ENCODE measurements at regions not wholly inside any gene's neighbourhood (a gene's known extent, or its start where the extent isn't known, plus 50 kb on each side); places are given as distances from the start of the nearest gene placed in this dataset.

- no peak overlapping the region for H3K18ac ChIP-seq (ENCODE audit: low read length)
- H3K9me3 ChIP-seq (ENCODE audit: insufficient read depth, low read depth, low read length) = no peaks in the 10 kb centered on the region
- H2BK5ac ChIP-seq (ENCODE audit: low read depth, low read length, poor library complexity) = no peak overlapping the region
- no peak overlapping the region for H2AFZ ChIP-seq (ENCODE audit: insufficient read depth, low read length, poor library complexity)
- no peak overlapping the region for H2BK12ac ChIP-seq (ENCODE audit: low read length)
- no peak overlapping the region for H2AK5ac ChIP-seq (ENCODE audit: low read length)
- H3K36me3 ChIP-seq (ENCODE audit: control insufficient read depth in 1 of 2, insufficient read depth in 2 of 2, low read length in 2 of 2) = no peaks in the 10 kb centered on the region
- H3K4ac ChIP-seq (ENCODE audit: low read depth, low read length) = no peak overlapping the region
- no peaks in the 10 kb centered on the region for H3K27me3 ChIP-seq (ENCODE audit: insufficient read depth, low read length)
- H2BK120ac ChIP-seq (ENCODE audit: insufficient read depth, low read length, poor library complexity) = no peak overlapping the region
- H3K4me2 ChIP-seq (ENCODE audit: low read length) = no peak overlapping the region
- no peak overlapping the region for H3K9ac ChIP-seq (ENCODE audit: low read length)
- no peak overlapping the region for H4K8ac ChIP-seq (ENCODE audit: low read depth, low read length)
- H3K4me3 ChIP-seq (ENCODE audit: low read depth, low read length) = no peak overlapping the region
- no peaks in the 10 kb centered on the region for H3K79me2 ChIP-seq (ENCODE audit: control insufficient read depth, insufficient read depth, low read length, poor library complexity)
- no peak for DNase-seq
- no peak overlapping the region for H4K91ac ChIP-seq (ENCODE audit: low read depth, low read length)
- H3K14ac ChIP-seq (ENCODE audit: low read length) = no peak overlapping the region
- no peaks in the 10 kb centered on the region for H3K4me1 ChIP-seq (ENCODE audit: control insufficient read depth in 1 of 2, insufficient read depth in 2 of 2, low read length in 2 of 2)
- H4K12ac ChIP-seq (ENCODE audit: low read depth, low read length) = no peak overlapping the region
- H3K27ac ChIP-seq (ENCODE audit: low read depth, low read length) = no peak overlapping the region
- no CpG with 5 or more reads among the region's 3 CpGs for WGBS (ENCODE audit: extremely low coverage, insufficient coverage, insufficient read length)
- no peaks in the 10 kb centered on the region for H3K79me1 ChIP-seq (ENCODE audit: low read length)
- H3K23ac ChIP-seq (ENCODE audit: low read length) = no peak overlapping the region
Observed at GRCh38 chr9:120315154-120315553, 264.8 kb downstream of the CDK5RAP2 start.

GRCh38 chr9:120312031-120312430 lies 267.9 kb downstream of the CDK5RAP2 start:
- no peak overlapping the region for H2AK5ac ChIP-seq (ENCODE audit: low read length)
- no peaks in the 10 kb centered on the region for H3K79me2 ChIP-seq (ENCODE audit: control insufficient read depth, insufficient read depth, low read length, poor library complexity)
- no peak overlapping the region for H2BK120ac ChIP-seq (ENCODE audit: insufficient read depth, low read length, poor library complexity)
- no peak overlapping the region for H3K18ac ChIP-seq (ENCODE audit: low read length)
- no peaks in the 10 kb centered on the region for H3K36me3 ChIP-seq (ENCODE audit: control insufficient read depth in 1 of 2, insufficient read depth in 2 of 2, low read length in 2 of 2)
- H3K23ac ChIP-seq (ENCODE audit: low read length) = no peak overlapping the region
- no peak overlapping the region for H3K4ac ChIP-seq (ENCODE audit: low read depth, low read length)
- H3K27me3 ChIP-seq (ENCODE audit: insufficient read depth, low read length) = no peaks in the 10 kb centered on the region
- no peak overlapping the region for H2BK12ac ChIP-seq (ENCODE audit: low read length)
- WGBS (ENCODE audit: extremely low coverage, insufficient coverage, insufficient read length) = no CpG with 5 or more reads among the region's 2 CpGs
- no peak overlapping the region for H2BK5ac ChIP-seq (ENCODE audit: low read depth, low read length, poor library complexity)
- no peak overlapping the region for H4K8ac ChIP-seq (ENCODE audit: low read depth, low read length)
- no peak overlapping the region for H3K9ac ChIP-seq (ENCODE audit: low read length)
- H2AFZ ChIP-seq (ENCODE audit: insufficient read depth, low read length, poor library complexity) = no peak overlapping the region
- H4K91ac ChIP-seq (ENCODE audit: low read depth, low read length) = no peak overlapping the region
- no peak overlapping the region for H3K14ac ChIP-seq (ENCODE audit: low read length)
- no peak for DNase-seq
- H3K27ac ChIP-seq (ENCODE audit: low read depth, low read length) = no peak overlapping the region
- H4K12ac ChIP-seq (ENCODE audit: low read depth, low read length) = no peak overlapping the region
- no peak overlapping the region for H3K4me3 ChIP-seq (ENCODE audit: low read depth, low read length)
- H3K79me1 ChIP-seq (ENCODE audit: low read length) = no peaks in the 10 kb centered on the region
- H3K4me1 ChIP-seq (ENCODE audit: control insufficient read depth in 1 of 2, insufficient read depth in 2 of 2, low read length in 2 of 2) = no peaks in the 10 kb centered on the region
- H3K4me2 ChIP-seq (ENCODE audit: low read length) = no peak overlapping the region
- H3K9me3 ChIP-seq (ENCODE audit: insufficient read depth, low read depth, low read length) = no peaks in the 10 kb centered on the region

- no peak overlapping the region for H3K4me2 ChIP-seq (ENCODE audit: low read length)
- H2BK5ac ChIP-seq (ENCODE audit: low read depth, low read length, poor library complexity) = no peak overlapping the region
- H3K9me3 ChIP-seq (ENCODE audit: insufficient read depth, low read depth, low read length) = peaks cover 3% of the 10 kb centered on the region
- H3K79me2 ChIP-seq (ENCODE audit: control insufficient read depth, insufficient read depth, low read length, poor library complexity) = no peaks in the 10 kb centered on the region
- no peak overlapping the region for H2BK12ac ChIP-seq (ENCODE audit: low read length)
- H3K27ac ChIP-seq (ENCODE audit: low read depth, low read length) = no peak overlapping the region
- H2BK120ac ChIP-seq (ENCODE audit: insufficient read depth, low read length, poor library complexity) = no peak overlapping the region
- no peak overlapping the region for H3K4me3 ChIP-seq (ENCODE audit: low read depth, low read length)
- H3K4ac ChIP-seq (ENCODE audit: low read depth, low read length) = no peak overlapping the region
- H4K12ac ChIP-seq (ENCODE audit: low read depth, low read length) = no peak overlapping the region
- no peak overlapping the region for H3K14ac ChIP-seq (ENCODE audit: low read length)
- no peak overlapping the region for H4K8ac ChIP-seq (ENCODE audit: low read depth, low read length)
- no peaks in the 10 kb centered on the region for H3K27me3 ChIP-seq (ENCODE audit: insufficient read depth, low read length)
- H3K23ac ChIP-seq (ENCODE audit: low read length) = no peak overlapping the region
- no peaks in the 10 kb centered on the region for H3K36me3 ChIP-seq (ENCODE audit: control insufficient read depth in 1 of 2, insufficient read depth in 2 of 2, low read length in 2 of 2)
- H2AFZ ChIP-seq (ENCODE audit: insufficient read depth, low read length, poor library complexity) = no peak overlapping the region
- H3K4me1 ChIP-seq (ENCODE audit: control insufficient read depth in 1 of 2, insufficient read depth in 2 of 2, low read length in 2 of 2) = no peaks in the 10 kb centered on the region
- whole genome bisulfite sequencing (ENCODE audit: extremely low coverage, insufficient coverage, insufficient read length) = no CpG with 5 or more reads among the region's 3 CpGs
- DNase-seq = no peak
- no peak overlapping the region for H4K91ac ChIP-seq (ENCODE audit: low read depth, low read length)
- H3K9ac ChIP-seq (ENCODE audit: low read length) = no peak overlapping the region
- H3K18ac ChIP-seq (ENCODE audit: low read length) = no peak overlapping the region
- H3K79me1 ChIP-seq (ENCODE audit: low read length) = no peaks in the 10 kb centered on the region
- no peak overlapping the region for H2AK5ac ChIP-seq (ENCODE audit: low read length)
Observed at GRCh38 chr9:120310035-120310434, 269.9 kb downstream of the CDK5RAP2 start.

- Histone ChIP-seq H4K91ac (ENCODE audit: low read depth, low read length) (no peak overlapping the region), H3K18ac (ENCODE audit: low read length) (no peak overlapping the region), H2AFZ (ENCODE audit: insufficient read depth, low read length, poor library complexity) (no peak overlapping the region), H3K79me2 (ENCODE audit: control insufficient read depth, insufficient read depth, low read length, poor library complexity) (no peaks in the 10 kb centered on the region), H4K8ac (ENCODE audit: low read depth, low read length) (no peak overlapping the region), H3K14ac (ENCODE audit: low read length) (no peak overlapping the region), H3K4ac (ENCODE audit: low read depth, low read length) (no peak overlapping the region), H3K23ac (ENCODE audit: low read length) (no peak overlapping the region), H2BK5ac (ENCODE audit: low read depth, low read length, poor library complexity) (no peak overlapping the region), H3K4me3 (ENCODE audit: low read depth, low read length) (no peak overlapping the region), H2BK12ac (ENCODE audit: low read length) (no peak overlapping the region), H3K27ac (ENCODE audit: low read depth, low read length) (no peak overlapping the region), H3K9me3 (ENCODE audit: insufficient read depth, low read depth, low read length) (peaks cover 3% of the 10 kb centered on the region), H4K12ac (ENCODE audit: low read depth, low read length) (no peak overlapping the region), H3K4me2 (ENCODE audit: low read length) (no peak overlapping the region), H3K36me3 (ENCODE audit: control insufficient read depth in 1 of 2, insufficient read depth in 2 of 2, low read length in 2 of 2) (no peaks in the 10 kb centered on the region), H3K79me1 (ENCODE audit: low read length) (no peaks in the 10 kb centered on the region), H2BK120ac (ENCODE audit: insufficient read depth, low read length, poor library complexity) (no peak overlapping the region), H3K4me1 (ENCODE audit: control insufficient read depth in 1 of 2, insufficient read depth in 2 of 2, low read length in 2 of 2) (no peaks in the 10 kb centered on the region), H3K9ac (ENCODE audit: low read length) (no peak overlapping the region), H3K27me3 (ENCODE audit: insufficient read depth, low read length) (no peaks in the 10 kb centered on the region), H2AK5ac (ENCODE audit: low read length) (no peak overlapping the region)
- no CpG with 5 or more reads among the region's 3 CpGs for WGBS (ENCODE audit: extremely low coverage, insufficient coverage, insufficient read length)
- DNase-seq = no peak
Observed at GRCh38 chr9:120308495-120308894, 271.5 kb downstream of the CDK5RAP2 start.

All from trophoblast cell (in vitro differentiated cells and primary cell).